Cardiac muscle cell (in vitro differentiated cells and primary cell): ENCODE measurements at regions not wholly inside any gene's neighbourhood (a gene's known extent, or its start where the extent isn't known, plus 50 kb on each side); places are given as distances from the start of the nearest gene placed in this dataset.

Source experiments
- DNase-seq, 2 donors: peaks; one replicate each; pipeline versions ENCODE4 v3.0.0 to v3.0.0-alpha.2; 2010 to 2017; ENCODE audit warnings: low read depth in 1 of 2, low spot score in 1 of 2
- H3K27ac ChIP-seq: fragments of 200-600 bp; sonication (generic); 2 replicates; pipeline ENCODE4 v1.5.1; 2016
- H3K27me3 ChIP-seq: fragments of 200-600 bp; sonication (generic); 2 replicates; pipeline ENCODE4 v1.6.0; 2016; ENCODE audit warnings: control low read depth
- H3K36me3 ChIP-seq: fragments of 200-600 bp; sonication (generic); 2 replicates; pipeline ENCODE4 v1.5.1; 2016; ENCODE audit warnings: control low read depth
- H3K4me1 ChIP-seq: fragments of 200-600 bp; sonication (generic); 2 replicates; pipeline ENCODE4 v1.8.1; 2017; ENCODE audit warnings: low read depth, mild to moderate bottlenecking, mixed run types
- H3K4me3 ChIP-seq: fragments of 200-600 bp; sonication (generic); 2 replicates; pipeline ENCODE4 v1.5.1; 2016; ENCODE audit warnings: mild to moderate bottlenecking
- H3K9me3 ChIP-seq: fragments of 200-600 bp; sonication (generic); 2 replicates; pipeline ENCODE4 v1.5.1; 2017; ENCODE audit warnings: low read depth, mild to moderate bottlenecking, control low read depth
- CTCF ChIP-seq: IDR thresholded peaks from 2 replicates; pipeline ENCODE4 v1.5.1; 2012; ENCODE audit warnings: low read depth, mild to moderate bottlenecking, low read length

DNA sequence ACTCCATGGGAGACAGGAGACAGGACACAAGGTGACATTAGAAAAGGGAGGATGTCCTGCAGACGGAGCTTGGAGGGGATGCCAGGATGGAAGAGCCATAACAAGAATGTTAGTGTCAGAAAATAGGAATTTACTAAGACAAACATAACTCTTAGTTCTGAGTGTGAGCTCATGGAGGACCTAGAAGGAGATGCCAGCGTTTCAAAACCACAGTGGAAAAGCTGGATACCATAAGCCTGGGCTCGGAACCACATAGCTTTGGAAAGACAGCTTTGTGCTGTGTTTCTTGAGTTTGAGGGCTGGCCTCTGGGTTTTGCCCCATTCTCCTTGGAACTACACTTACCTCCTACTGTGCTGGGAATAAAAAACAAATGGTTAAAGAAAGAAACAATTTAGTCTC lies 128.4 kb downstream of the S1PR1 start:
- no peak for TF ChIP-seq CTCF
- no peak for DNase-seq
- H3K4me3 ChIP-seq, result no peak overlapping the region
- peak overlapping the region; percentile 76 for H3K27ac ChIP-seq
- no peaks in the 10 kb centered on the region for H3K27me3 ChIP-seq
- H3K9me3 ChIP-seq, result no peaks in the 10 kb centered on the region
- no peaks in the 10 kb centered on the region for H3K36me3 ChIP-seq
- peaks cover 21% of the 10 kb centered on the region for H3K4me1 ChIP-seq

- Histone ChIP-seq H3K36me3 (no peaks in the 10 kb centered on the region), H3K4me1 (peaks cover 21% of the 10 kb centered on the region), H3K27me3 (no peaks in the 10 kb centered on the region), H3K27ac (no peak overlapping the region), H3K9me3 (no peaks in the 10 kb centered on the region), H3K4me3 (no peak overlapping the region)
- no peak for TF ChIP-seq CTCF
- no peak for DNase-seq
Measured at GRCh38 chr1:101365878-101366277, 129.1 kb downstream of the S1PR1 start.

DNA sequence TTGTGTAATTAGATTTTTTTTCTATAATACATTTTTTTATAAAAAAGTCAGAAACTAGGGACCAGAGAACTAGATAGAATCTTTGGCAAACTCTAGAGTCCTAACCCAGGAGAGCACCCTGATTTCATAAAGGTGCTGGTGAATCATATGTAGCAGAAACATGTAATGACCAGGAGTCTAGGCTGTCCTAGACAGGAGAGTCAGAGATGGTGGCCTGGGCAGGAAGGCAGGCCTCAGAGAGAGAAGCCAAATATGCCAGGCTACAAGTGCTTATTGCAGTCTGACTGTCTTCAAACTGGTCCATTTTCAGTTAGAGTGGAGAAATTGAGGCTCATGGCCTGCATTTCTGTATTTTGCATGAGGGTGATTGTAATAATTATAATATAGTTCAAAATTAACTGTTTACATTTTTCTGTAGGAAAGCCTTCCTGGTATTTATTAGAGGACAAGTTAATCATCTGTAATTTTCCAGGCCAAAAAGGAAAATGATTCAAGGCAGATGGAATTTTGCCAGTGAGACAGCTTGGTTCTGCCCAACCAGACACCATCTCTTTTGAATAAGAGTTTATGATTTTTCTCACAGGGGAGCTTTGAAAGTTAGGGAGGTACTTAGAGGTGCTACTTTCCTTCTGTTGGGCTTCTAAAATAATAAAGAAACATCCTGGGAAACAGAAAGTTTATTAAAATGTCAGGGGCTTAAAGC lies 129.8 kb downstream of the S1PR1 start:
- no peaks in the 10 kb centered on the region for H3K36me3 ChIP-seq
- DNase-seq, result peak in 1 of 2 donors; percentile 33
- H3K27ac ChIP-seq, result no peak overlapping the region
- TF ChIP-seq CTCF, result no peak
- no peak overlapping the region for H3K4me3 ChIP-seq
- no peaks in the 10 kb centered on the region for H3K27me3 ChIP-seq
- peaks cover 21% of the 10 kb centered on the region for H3K4me1 ChIP-seq
- no peaks in the 10 kb centered on the region for H3K9me3 ChIP-seq

DNA sequence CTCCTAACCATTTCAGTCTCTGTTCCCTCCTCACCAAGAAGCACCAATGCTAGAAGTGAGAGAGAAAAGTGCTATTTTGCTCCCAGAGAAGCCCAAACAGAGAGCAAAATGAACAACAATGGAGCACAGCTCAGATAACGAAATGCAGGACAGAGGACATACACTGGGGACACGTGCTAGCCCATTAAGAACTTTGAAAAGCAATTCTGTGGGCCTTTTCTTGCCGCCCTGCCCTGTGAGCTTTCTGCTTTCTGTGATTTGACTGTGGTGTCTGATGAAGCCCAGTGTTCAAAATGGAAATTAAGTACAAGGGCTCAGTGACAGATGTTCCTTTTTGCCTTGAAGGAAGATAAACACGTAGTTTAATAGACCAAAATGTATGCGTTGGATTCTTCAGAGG lies 130.8 kb downstream of the S1PR1 start:
- H3K27ac ChIP-seq, result no peak overlapping the region
- H3K4me3 ChIP-seq, result no peak overlapping the region
- no peak for TF ChIP-seq CTCF
- H3K27me3 ChIP-seq, result no peaks in the 10 kb centered on the region
- no peaks in the 10 kb centered on the region for H3K36me3 ChIP-seq
- no peak for DNase-seq
- no peaks in the 10 kb centered on the region for H3K9me3 ChIP-seq
- H3K4me1 ChIP-seq, result peaks cover 21% of the 10 kb centered on the region

GRCh38 chr1:101370488-101370887 lies 133.7 kb downstream of the S1PR1 start:
- Histone ChIP-seq H3K27ac (no peak overlapping the region), H3K4me1 (peaks cover 4% of the 10 kb centered on the region), H3K36me3 (no peaks in the 10 kb centered on the region), H3K9me3 (no peaks in the 10 kb centered on the region), H3K4me3 (no peak overlapping the region), H3K27me3 (no peaks in the 10 kb centered on the region)
- no peak for TF ChIP-seq CTCF
- DNase-seq, result no peak

DNA sequence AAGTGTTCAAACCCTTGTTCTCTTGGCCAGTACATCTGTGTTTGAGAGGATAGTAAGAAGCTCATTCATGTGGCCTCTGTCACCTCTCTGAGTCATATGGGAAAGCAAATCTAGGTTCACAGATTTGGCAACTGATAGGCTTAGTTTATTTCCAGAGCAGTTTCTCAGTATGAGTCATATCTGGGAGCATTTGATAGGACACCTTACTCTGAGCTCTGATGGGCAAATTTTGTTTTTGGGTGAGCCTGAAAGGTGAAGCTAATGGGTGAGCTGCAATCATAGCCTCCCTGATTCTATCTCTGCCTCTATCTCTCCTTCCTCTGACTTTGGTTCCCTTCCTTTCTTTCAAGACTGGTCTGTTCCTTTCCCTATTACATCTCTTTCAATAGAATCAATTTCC lies 134.4 kb downstream of the S1PR1 start:
- Histone ChIP-seq H3K27me3 (no peaks in the 10 kb centered on the region), H3K36me3 (no peaks in the 10 kb centered on the region), H3K4me3 (no peak overlapping the region), H3K27ac (no peak overlapping the region), H3K9me3 (no peaks in the 10 kb centered on the region), H3K4me1 (peaks cover 4% of the 10 kb centered on the region)
- no peak for DNase-seq
- no peak for TF ChIP-seq CTCF
